MM.1S (cell line): ENCODE measurements at regions not wholly inside any gene's neighbourhood (a gene's known extent, or its start where the extent isn't known, plus 50 kb on each side); places are given as distances from the start of the nearest gene placed in this dataset.

Experiments used
- CTCF ChIP-seq: fragments of 300-600 bp; sonication (generic); IDR thresholded peaks from 2 replicates; pipeline ENCODE4 v1.5.1; 2016; ENCODE audit warnings: antibody characterized with exemption, low read length, mixed read lengths
- EZH2phosphoT487 ChIP-seq: fragments of 300-600 bp; sonication (generic); IDR thresholded peaks from 2 replicates; pipeline ENCODE4 v1.6.1; 2018; ENCODE audit warnings: antibody characterized with exemption, low read length

DNA sequence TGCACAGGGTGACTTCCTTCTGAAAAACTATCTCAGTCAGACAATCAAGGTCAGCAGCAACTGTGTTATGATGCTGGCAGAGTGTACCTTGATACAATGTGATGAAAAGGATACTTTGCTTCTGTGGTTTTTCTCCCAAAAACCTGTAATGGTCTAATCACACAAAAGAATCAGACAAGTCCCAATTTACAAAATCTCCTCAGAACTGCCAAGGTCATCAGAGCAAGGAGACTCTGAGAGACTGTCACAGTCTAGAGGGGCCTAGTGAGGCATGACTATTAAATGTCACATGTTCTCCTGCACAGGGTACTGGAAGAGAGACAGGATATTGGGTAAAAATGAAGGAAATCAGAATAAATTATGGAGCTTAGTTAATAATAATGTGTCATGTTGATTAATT lies 185.4 kb downstream of the ST6GAL2 start:
- TF ChIP-seq CTCF (no peak), EZH2phosphoT487 (no peak)
